GM23338 (cell line): ENCODE measurements at regions not wholly inside any gene's neighbourhood (a gene's known extent, or its start where the extent isn't known, plus 50 kb on each side); places are given as distances from the start of the nearest gene placed in this dataset.

Experiments
- EZH2 ChIP-seq: fragments of 200-600 bp; sonication (generic); IDR thresholded peaks from one replicate; pipeline ENCODE4 v1.8.0; 2017; ENCODE audit warnings: antibody characterized with exemption, mild to moderate bottlenecking, low read depth; ENCODE audit not compliant: unreplicated experiment
- POLR2AphosphoS5 ChIP-seq: IDR thresholded peaks from 2 replicates; pipeline ENCODE4 v1.6.1; 2016; ENCODE audit warnings: antibody characterized with exemption, low read depth
- TF ChIP-seq, protein P1 (sequence below), 2 experiments: fragments of 200-600 bp in 1 of 2; sonication (generic) in 1 of 2; conservative IDR thresholded peaks; 2 replicates each; pipeline versions ENCODE4 v1.5.1 to v1.6.1; 2016 to 2017; ENCODE audit warnings: antibody characterized with exemption in 2 of 2, low read depth in 2 of 2, mild to moderate bottlenecking in 2 of 2, moderate library complexity in 1 of 2

- TF ChIP-seq POLR2AphosphoS5 (no peak), EZH2 (no peak)
- TF ChIP-seq, protein P1, sequence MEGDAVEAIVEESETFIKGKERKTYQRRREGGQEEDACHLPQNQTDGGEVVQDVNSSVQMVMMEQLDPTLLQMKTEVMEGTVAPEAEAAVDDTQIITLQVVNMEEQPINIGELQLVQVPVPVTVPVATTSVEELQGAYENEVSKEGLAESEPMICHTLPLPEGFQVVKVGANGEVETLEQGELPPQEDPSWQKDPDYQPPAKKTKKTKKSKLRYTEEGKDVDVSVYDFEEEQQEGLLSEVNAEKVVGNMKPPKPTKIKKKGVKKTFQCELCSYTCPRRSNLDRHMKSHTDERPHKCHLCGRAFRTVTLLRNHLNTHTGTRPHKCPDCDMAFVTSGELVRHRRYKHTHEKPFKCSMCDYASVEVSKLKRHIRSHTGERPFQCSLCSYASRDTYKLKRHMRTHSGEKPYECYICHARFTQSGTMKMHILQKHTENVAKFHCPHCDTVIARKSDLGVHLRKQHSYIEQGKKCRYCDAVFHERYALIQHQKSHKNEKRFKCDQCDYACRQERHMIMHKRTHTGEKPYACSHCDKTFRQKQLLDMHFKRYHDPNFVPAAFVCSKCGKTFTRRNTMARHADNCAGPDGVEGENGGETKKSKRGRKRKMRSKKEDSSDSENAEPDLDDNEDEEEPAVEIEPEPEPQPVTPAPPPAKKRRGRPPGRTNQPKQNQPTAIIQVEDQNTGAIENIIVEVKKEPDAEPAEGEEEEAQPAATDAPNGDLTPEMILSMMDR (conservative IDR thresholded peaks at IDR 0.05; ENCODE audit: low read depth in 2 of 2), result no peak
These were observed 527.4 kb downstream of the NOVA1 start for GRCh38 chr14:26070443-26070842.
